GM12891 (cell line): ENCODE measurements at regions not wholly inside any gene's neighbourhood (a gene's known extent, or its start where the extent isn't known, plus 50 kb on each side); places are given as distances from the start of the nearest gene placed in this dataset.

Experiments used
- DNase-seq: peaks from one replicate; pipeline ENCODE4 v3.0.0; 2011; ENCODE audit warnings: low spot score; ENCODE audit not compliant: insufficient read length
- FAIRE-seq: peaks from 2 replicates; lab custom pipeline; 2011; peaks lifted over from hg19 to GRCh38; lab: Jason Lieb, UNC
- PAX5 ChIP-seq: IDR thresholded peaks from 2 replicates; pipeline ENCODE4 v1.6.1; 2011; ENCODE audit warnings: low read length, moderate library complexity, mild to moderate bottlenecking; ENCODE audit not compliant: insufficient read depth, severe bottlenecking
- POLR2A ChIP-seq: IDR thresholded peaks from 2 replicates; pipeline ENCODE4 v1.6.1; 2011; ENCODE audit warnings: low read depth, low read length, control low read depth
- POLR2AphosphoS5 ChIP-seq: IDR thresholded peaks from 2 replicates; pipeline ENCODE4 v1.6.1; 2011; ENCODE audit warnings: low read depth, low read length, control low read depth
- POU2F2 ChIP-seq: IDR thresholded peaks from 2 replicates; pipeline ENCODE4 v1.6.1; 2011; ENCODE audit warnings: low read depth, mild to moderate bottlenecking, control low read depth, low read length, moderate library complexity
- SPI1 ChIP-seq: IDR thresholded peaks from 2 replicates; pipeline ENCODE4 v1.6.1; 2011; ENCODE audit warnings: low read depth, low read length, control low read depth
- TAF1 ChIP-seq: IDR thresholded peaks from 2 replicates; pipeline ENCODE4 v1.6.1; 2011; ENCODE audit warnings: low read depth, low read length, control low read depth

DNA sequence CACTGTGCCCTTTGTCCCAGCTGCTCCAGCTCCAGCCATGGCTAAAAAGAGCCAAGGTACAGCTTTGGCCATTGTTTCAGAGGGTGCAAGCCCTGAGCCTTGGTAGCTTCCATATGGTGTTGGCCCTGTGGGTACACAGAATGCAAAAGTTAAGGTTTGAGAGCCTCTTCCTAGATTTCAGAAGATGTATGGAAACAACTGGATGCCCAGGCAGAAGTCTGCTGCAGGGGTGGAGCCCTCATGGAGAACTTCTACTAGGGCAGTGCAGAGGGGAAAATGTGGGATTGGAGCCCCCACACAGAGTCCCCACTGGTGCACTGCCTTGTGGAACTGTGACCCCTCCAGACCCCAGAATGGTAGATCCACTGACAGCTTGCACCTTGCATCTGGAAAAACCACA is 70.9 kb upstream of the MSX1 start:
- DNase-seq (no peak), FAIRE-seq (no peak)
- no peak for TF ChIP-seq TAF1
- no peak for TF ChIP-seq POU2F2
- no peak for TF ChIP-seq SPI1
- no peak for TF ChIP-seq POLR2AphosphoS5
- TF ChIP-seq PAX5: no peak
- no peak for TF ChIP-seq POLR2A

GRCh38 chr4:4787421-4787820 is 72.0 kb upstream of the MSX1 start:
- TF ChIP-seq POLR2AphosphoS5 (no peak), SPI1 (peak; percentile 62; the same call in 1 of the 2 replicates)
- DNase-seq (no peak), FAIRE-seq (no peak)

DNA sequence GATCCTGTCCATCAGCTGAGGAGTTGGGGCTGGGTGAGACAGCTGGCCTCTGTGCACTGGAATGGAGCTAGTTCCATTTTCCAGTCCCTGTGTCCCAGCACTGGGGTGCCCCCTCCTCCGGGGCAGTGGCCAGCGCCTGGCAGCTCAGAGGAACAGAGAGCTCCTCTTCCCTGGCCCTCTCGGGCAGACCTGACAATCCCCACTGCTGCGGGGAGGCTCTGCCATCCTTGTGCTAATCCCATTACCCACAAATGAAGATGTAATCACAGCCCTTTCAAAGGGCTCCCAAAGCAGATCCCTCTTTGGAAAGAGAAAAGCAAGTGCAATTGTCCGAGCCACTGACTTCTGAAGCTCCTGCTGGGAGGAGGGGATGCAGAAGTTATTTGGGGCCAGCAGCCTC is 75.1 kb upstream of the MSX1 start:
- DNase-seq (no peak), FAIRE-seq (no peak)
- no peak for TF ChIP-seq TAF1
- TF ChIP-seq POU2F2: no peak
- TF ChIP-seq POLR2A: no peak
- TF ChIP-seq SPI1: no peak
- no peak for TF ChIP-seq POLR2AphosphoS5
- no peak for TF ChIP-seq PAX5

DNA sequence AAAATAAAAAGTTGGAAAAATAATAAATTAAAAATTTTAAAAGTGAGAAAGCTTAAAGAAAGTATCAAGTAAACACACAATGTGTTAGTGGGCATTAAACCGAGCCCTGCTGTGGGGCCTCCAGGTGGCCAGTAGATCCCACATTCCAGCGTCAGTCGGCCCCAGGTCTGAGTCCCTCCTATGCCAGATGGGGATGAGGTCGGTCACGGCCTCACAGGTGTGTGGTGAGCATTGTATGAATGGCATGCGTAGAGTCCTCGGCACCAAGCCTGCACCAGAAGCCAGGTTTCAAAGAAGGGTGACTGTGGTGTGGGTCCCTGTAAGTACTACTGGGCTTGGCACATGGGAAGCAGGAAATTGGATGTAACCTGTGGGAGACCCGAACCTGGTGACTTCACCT is 75.6 kb upstream of the MSX1 start:
- TF ChIP-seq POU2F2 (no peak), TAF1 (no peak), POLR2AphosphoS5 (no peak), PAX5 (no peak), POLR2A (no peak), SPI1 (no peak)
- DNase-seq: no peak
- no peak for FAIRE-seq

DNA sequence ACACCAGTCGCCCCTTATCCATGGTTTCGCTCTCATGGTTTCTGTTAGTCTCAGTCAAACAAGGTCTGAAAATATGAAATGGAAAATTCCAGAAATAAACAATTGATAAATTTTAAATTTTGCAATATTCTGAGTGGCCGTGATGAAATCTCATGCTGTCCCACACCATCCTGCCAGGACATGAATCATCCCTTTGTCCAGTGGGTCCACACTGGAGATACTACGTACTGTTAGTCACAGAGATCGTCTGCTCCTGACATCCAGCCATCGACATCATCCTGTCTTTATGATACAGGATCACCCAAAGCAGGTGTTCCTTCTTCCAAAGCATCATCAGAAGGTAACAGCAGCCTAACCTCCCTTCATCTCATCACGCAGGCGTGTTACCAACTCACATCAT is 76.5 kb upstream of the MSX1 start:
- FAIRE-seq: no peak
- no peak for DNase-seq
- no peak for TF ChIP-seq TAF1
- no peak for TF ChIP-seq SPI1
- no peak for TF ChIP-seq POU2F2
- no peak for TF ChIP-seq POLR2AphosphoS5
- TF ChIP-seq PAX5: no peak
- TF ChIP-seq POLR2A: no peak

DNA sequence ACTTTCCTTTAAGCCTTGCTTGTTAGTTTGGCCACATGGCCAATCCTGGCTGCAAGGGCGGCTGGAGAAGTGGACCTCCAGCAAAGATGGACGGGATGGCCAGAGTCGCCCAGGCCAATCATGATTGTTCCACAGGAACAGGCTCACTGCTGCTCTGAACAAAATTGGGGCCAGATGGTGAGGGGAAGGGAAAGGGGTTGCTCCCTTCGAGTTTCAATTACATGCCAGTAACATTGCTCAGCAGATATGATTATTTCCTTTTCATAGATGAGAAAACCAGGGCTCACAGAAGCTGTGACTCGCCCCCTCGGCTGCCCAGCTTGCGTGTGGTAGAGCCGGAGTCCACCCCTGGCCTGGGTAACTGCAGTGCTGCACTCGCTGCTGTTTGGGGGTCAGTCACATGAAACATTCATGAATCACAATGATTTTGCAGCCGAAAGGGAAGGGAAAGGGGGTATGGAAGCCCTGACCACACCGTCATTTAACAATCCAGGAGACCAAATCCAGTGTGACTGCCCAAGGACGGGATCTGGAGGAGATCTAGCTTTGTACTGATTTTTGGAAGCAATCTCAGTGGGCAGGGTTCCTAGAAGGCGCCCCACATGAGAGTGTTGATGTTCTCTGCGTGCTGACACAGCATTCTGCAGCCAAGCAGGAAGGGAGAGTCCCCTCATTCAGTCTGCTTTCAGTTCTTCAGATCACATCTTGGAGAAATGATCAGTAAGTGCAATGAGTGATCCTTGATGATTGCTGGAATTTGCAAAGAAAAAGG is 77.3 kb upstream of the MSX1 start:
- DNase-seq (no peak), FAIRE-seq (no peak)
- TF ChIP-seq POLR2AphosphoS5: no peak
- no peak for TF ChIP-seq POLR2A

DNA sequence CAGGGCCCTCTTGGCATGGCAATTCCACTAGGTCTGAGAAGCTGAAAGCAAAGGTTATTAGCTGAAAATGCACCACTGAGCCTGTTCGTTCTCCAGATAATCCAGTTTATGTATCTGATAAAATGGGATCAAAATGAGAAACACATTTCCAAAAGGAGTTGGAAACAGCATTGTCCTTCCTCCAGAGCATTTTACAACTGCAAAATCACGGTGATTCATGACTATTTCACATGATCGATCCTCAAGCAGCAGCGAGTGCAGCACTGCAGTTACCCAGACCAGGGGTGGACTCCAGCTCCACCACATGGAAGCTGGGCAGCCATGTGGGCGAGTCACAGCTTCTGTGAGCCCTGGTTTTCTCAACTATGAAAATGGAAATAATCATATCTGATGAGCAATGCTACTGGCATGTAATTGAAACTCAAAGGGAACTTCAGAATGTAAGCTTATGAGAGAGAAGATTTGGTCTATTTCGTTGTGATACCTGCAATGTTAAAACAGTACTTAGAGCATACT is 78.7 kb upstream of the MSX1 start:
- FAIRE-seq: no peak

DNA sequence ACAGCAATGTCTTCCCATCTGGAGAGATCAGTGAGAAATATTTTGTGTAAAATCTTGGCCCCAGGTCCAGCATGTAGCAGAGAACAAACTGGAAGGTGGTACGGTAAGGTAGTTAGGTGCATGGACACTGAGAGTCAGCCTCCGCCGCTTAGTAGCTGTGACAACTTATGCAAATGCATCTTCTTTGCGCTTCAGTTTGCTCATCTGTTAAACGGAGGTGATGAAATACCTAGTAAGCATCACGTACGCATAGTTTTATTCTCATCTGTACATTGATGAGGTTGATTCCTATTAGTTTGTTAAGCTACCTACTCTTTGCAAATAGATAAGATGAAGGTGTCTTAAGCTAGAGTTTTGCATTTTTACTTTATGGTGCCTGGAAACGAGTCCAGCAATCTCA is 80.0 kb upstream of the MSX1 start:
- TF ChIP-seq PAX5: no peak
- no peak for TF ChIP-seq POU2F2
- TF ChIP-seq TAF1: no peak
- TF ChIP-seq SPI1: no peak
- TF ChIP-seq POLR2A: no peak
- no peak for TF ChIP-seq POLR2AphosphoS5
- no peak for FAIRE-seq
- DNase-seq: no peak

More for the DNA sequence above, 78.7 kb upstream of the MSX1 start:
- DNase-seq: no peak
- TF ChIP-seq SPI1: no peak

DNA sequence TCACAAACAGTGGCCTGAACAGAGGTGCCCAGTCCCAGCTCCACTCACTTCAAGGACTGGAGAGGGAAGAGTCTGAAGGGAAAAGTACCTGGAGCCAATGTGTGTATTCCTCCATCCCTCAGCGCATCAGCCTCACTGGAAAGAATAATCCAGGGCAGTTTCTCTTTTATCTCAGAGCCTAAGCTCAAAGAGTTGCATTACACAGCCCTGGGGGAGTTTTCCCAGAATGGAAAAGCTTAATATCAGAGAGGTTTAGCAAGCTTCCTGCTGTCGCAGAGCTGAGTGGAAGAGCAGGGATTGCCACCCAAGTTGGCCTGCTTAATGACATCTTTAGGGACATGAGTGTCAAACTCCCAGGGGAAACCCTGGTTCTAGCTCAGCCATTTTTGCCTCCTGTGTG is 80.4 kb upstream of the MSX1 start:
- FAIRE-seq: no peak

DNA sequence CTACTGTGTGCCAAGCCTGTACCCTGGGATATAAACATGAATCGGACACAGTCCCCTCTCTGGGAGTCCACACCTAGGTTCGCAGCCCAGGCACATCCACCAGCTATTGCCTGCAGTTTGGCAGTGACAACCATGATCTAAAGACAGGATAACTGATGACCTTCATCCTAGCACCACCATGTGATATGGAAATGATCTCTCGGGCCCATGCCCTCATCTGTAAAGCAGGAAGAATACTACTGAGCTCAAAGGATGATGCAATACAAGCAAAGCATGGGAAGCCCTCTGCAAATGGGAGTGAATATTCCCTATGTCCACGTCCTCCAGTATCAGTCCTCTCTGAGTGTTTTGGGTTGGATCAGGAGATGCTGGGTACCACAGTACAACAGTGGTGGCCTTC is 80.9 kb upstream of the MSX1 start:
- no peak for FAIRE-seq
- no peak for TF ChIP-seq SPI1
- no peak for TF ChIP-seq POU2F2
- no peak for TF ChIP-seq TAF1
- TF ChIP-seq PAX5: no peak
- TF ChIP-seq POLR2AphosphoS5: no peak
- TF ChIP-seq POLR2A: no peak

More for the DNA sequence above, 80.4 kb upstream of the MSX1 start:
- TF ChIP-seq SPI1: no peak
- TF ChIP-seq TAF1: no peak
- no peak for TF ChIP-seq POU2F2
- no peak for DNase-seq

More for the DNA sequence above, 80.9 kb upstream of the MSX1 start:
- DNase-seq: no peak
